ENCODE measurements at regions not wholly inside any gene's neighbourhood (a gene's known extent, or its start where the extent isn't known, plus 50 kb on each side); places are given as distances from the start of the nearest gene placed in this dataset.
"Not testable (repeated sequence)": the region's sequence is repeated elsewhere in the genome, so short reads cannot be mapped to it uniquely, and the experiment has no call there.

- no peak for FAIRE-seq
These were observed 198.6 kb downstream of the SHOX start for GRCh38 chrX:829145-829544.

GRCh38 chrX:828411-828959 is 197.9 kb downstream of the SHOX start:
- FAIRE-seq = no peak

GRCh38 chrX:826448-826847 is 195.9 kb downstream of the SHOX start:
- FAIRE-seq = no peak

DNA sequence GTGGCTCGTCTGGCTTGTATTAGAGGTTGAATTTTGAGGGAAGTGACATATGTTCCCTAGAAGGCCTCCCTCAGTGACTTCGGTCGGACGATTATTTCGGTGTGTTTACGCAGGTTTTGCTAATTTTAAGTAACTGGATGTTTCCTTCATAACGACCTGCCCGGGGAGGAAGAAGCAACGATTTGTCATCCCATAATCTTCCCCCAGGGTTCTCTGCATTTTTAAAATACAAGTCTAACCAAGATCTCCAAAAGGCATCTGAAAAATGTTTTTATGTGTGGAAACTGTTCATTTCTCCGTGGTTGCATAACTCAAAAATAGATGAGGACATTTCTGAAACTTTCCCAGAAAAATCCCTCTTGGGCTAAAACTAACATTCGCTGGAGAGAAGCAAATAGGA is 195.4 kb downstream of the SHOX start:
- no peak for FAIRE-seq

- FAIRE-seq = not testable (repeated sequence)
These were observed 192.5 kb downstream of the SHOX start for GRCh38 chrX:823073-823472.

- FAIRE-seq = no peak
These were observed 190.9 kb downstream of the SHOX start for GRCh38 chrX:821327-822107.

DNA sequence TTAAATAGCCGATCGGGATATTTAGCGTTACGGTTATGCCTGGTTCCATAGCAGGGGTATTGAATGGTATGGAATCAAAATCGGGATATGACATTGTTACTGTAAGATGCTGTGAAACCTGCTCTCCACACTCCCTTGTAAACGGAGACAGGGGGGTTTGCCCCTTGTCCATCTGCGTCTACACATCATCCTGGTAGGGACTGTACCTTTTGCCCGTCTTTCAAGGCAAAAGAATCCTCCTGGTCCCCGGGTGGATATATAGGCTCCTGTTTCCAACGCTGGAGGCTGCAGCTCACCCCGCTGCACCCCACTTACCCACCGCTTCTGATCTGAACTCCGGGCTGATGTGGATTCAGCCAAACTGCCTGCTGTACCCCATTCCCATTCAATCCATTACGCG is 189.1 kb downstream of the SHOX start:
- no peak for FAIRE-seq

DNA sequence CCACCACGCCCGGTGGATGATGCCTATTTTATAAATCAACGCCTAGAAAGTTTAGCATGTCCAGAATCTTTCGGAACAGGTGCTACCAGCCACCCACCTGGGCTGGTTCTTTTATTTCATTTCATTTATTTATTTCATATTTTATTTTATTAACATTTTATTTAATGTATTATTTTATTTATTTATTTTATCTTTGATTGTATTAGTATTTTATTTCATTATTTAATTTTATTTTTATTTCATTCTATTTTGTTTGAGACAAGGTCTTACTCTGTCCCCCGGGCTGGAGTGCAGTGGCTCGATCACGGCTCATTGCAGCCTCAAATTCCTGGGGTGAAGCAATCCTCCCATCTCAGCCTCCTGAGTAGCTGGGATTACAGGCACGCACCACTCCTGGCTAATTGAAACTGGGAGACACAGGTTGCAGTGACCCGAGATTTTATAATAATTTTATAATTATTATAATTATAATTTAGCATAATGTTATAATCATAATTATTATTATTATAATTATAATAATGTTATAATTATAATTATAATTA is 187.2 kb downstream of the SHOX start:
- no peak for FAIRE-seq

DNA sequence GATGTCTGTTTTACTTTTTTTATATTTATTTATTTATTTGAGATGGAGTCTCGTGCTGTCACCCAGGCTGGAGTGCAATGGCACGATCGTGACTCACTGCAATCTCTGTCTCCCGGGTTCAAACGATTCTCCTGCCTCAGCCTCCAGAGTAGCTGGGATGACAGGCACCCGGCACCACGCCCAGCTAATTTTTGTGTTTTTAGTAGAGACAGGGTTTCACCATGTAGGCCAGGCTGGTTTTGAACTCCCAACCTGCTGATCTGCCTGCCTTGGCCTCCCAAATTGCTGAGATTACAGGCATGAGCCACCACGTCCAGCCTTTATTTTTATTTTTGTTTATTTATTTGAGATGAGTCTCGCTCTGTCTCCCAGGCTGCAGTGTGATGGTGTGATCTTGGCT is 186.6 kb downstream of the SHOX start:
- FAIRE-seq = not testable (repeated sequence)

- FAIRE-seq = no peak
These were observed 185.8 kb downstream of the SHOX start for GRCh38 chrX:816411-816810.

DNA sequence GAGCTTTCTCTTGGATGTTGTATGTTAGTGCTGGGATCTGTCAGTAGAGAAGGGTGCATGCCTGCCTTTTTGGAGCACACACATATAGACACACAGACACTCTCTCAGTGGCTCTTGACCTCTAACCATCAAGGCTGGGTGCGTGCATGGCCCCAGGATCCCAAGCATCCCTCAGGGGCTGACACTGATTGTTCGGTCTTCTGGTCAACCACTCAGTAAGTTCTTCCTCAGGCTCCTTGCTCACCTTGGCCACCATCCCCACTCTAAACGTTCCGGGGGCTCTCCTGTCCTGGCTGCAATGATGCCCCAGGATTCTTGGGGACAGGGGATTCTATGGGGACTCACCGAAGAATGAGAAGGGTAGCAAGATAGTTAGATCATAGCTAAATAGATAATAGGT is 179.6 kb downstream of the SHOX start:
- FAIRE-seq = no peak

DNA sequence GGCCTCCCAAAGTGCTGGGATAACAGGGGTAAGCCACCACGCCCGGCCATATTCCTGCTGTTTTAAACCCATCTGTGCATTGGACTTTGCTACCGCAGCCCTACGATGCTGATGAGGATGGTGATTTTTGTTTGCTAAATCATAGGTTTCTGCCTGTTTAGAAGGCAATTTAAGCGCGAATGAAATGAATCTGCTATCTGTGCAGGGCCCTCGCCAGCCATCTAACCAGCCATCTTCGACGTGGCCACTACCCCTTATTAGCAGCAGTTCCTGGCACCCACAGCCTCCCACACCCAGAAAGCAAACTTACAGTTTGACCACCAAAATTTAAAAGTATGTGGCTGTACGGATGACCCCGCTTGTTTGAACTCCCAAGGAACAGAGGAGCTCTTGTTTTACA is 178.5 kb downstream of the SHOX start:
- FAIRE-seq = no peak

DNA sequence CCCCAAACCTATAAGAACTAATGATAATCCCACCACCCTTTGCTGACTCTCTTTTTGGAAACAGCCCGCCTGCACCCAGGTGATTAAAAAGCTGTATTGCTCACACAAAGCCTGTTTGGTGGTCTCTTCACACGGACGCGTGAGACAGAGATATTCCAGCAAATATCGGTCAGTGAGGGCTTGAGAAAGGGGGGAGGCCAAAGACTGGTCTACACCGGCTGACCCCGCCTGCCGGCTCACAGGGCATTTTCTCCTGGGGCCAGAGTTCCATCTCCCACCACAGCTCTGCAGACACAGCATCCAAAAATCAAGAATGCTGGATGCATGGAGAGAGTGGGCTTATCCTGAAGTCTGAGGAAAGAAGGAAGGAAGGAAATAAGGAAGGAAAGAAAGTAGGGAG is 176.0 kb downstream of the SHOX start:
- no peak for FAIRE-seq

DNA sequence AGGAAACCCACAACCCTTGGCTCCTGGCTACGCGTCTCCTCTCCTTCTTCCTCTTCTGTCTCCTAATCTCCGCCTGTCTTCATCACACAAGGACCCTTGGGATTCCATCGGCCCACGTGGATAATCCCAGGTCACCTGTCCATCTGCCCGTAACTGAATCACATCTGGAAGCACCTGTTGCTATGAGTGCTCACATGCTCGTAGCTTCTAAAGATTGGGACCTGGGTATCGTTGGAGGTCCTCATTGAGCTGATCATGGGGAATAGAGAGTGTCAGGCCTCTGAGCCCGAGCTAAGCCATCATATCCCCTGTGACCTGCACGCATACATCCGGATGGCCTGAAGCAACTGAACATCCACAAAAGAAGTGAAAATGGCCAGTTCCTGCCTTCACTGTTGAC is 175.4 kb downstream of the SHOX start:
- FAIRE-seq = no peak

GRCh38 chrX:805103-805670 is 174.6 kb downstream of the SHOX start:
- FAIRE-seq = no peak

DNA sequence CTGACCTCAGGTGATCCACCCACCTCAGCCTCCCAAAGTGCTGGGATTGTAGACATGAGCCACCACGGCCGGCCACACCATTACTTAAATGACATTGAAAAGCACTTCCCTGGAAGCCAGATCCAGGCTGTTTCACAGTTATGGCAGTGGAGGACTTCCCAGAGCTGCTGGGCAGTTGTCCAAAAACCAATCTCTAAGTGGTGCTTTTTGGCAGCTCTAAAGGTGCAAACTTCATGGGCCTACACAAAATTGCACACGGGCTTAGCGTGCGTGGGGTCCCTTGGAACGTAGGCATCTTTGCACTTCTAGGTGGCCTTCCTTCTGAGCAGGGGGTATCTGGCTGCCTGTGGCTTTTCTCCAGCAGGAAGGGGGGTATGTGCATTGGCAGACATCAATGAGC is 172.3 kb downstream of the SHOX start:
- no peak for FAIRE-seq

GRCh38 chrX:799808-800207 is 169.2 kb downstream of the SHOX start:
- FAIRE-seq = no peak

- no peak for FAIRE-seq
These were observed 163.7 kb downstream of the SHOX start for GRCh38 chrX:794311-794710.

DNA sequence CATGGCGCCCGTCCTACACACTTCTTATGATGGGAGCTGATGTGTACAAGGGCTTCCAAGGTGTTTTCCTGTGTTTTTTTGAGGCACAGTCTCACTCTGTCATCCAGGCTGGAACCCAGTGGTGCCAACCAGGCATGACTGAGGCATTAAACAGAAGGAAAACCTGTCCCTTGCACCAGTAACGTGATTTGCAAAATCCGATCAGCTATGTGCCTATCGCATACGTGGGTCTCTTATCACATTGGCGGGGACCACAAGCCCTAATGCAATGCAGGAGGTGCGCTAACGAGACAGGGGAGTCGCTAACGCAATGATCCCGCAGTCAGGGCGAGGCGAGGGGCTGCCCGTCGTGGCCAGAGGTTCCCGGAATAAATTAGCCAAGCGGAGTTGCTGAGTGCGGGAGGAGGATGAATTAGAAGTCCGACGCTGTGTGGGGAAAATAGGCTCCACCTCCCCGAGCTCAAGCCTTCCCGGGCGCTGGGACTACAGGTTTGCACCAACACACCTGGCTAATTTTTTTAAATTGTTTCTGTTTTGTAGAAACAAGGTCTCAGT is 162.7 kb downstream of the SHOX start:
- FAIRE-seq = no peak

GRCh38 chrX:791479-792034 is 161.0 kb downstream of the SHOX start:
- no peak for FAIRE-seq

DNA sequence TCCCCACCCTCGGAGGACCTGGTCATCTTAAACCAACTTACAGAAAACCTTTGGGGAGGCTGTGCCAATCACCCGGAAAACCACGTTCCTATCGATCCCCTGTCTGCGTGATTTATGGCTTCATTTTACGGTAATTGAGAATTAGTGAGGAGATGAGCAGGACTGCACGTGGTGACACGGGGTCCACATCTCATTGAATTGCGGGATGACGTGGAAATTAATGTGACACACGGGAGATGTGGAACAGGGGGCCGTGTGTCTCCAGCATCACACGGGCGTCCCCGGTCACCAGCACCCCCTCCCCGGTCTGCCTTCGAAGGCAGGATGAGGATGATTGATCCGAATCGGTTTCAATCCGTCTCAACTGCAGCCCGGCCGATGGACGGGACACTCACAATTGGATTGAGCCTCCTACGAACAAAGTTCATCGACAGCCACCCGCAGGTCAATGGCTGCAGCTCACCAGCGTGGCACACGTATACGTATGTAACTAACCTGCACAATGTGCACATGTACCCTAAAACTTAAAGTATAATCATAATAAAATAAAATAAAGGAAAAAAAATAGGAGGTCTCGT is 160.3 kb downstream of the SHOX start:
- no peak for FAIRE-seq

GRCh38 chrX:790041-790506 is 159.5 kb downstream of the SHOX start:
- no peak for FAIRE-seq

GRCh38 chrX:789096-789495 is 158.5 kb downstream of the SHOX start:
- FAIRE-seq = no peak
